Loucy (cell line): ENCODE measurements at regions not wholly inside any gene's neighbourhood (a gene's known extent, or its start where the extent isn't known, plus 50 kb on each side); places are given as distances from the start of the nearest gene placed in this dataset.

ENCODE experiments used
- H2AFZ ChIP-seq: fragments of 200-600 bp; sonication (generic); 2 replicates; pipeline ENCODE4 v1.6.0; 2016; ENCODE audit warnings: antibody characterized with exemption, mild to moderate bottlenecking, low read length, moderate library complexity
- H3F3A ChIP-seq: fragments of 200-600 bp; 2 replicates; pipeline ENCODE4 v1.6.0; 2016; ENCODE audit warnings: antibody characterized with exemption, low read depth, mild to moderate bottlenecking
- H3K27me3 ChIP-seq: fragments of 200-600 bp; sonication (generic); 2 replicates; pipeline ENCODE4 v1.6.1; 2014; ENCODE audit warnings: low read length, mild to moderate bottlenecking; ENCODE audit not compliant: insufficient read depth, poor library complexity, severe bottlenecking
- H3K36me3 ChIP-seq: fragments of 200-600 bp; sonication (generic); 2 replicates; pipeline ENCODE4 v1.6.1; 2016; ENCODE audit warnings: low read length; ENCODE audit not compliant: insufficient read depth
- H3K4me1 ChIP-seq: fragments of 200-600 bp; sonication (generic); 2 replicates; pipeline ENCODE4 v1.5.1; 2014; ENCODE audit warnings: low read length, mild to moderate bottlenecking; ENCODE audit not compliant: insufficient read depth, poor library complexity, severe bottlenecking
- H3K4me2 ChIP-seq: fragments of 200-600 bp; sonication (generic); 2 replicates; pipeline ENCODE4 v1.6.0; 2014; ENCODE audit warnings: antibody characterized with exemption, low read length, low read depth, mild to moderate bottlenecking; ENCODE audit not compliant: poor library complexity, severe bottlenecking
- H3K4me3 ChIP-seq: fragments of 200-600 bp; sonication (generic); 2 replicates; pipeline ENCODE4 v1.5.1; 2014; ENCODE audit warnings: low read length, mild to moderate bottlenecking, mixed read lengths; ENCODE audit not compliant: poor library complexity, severe bottlenecking
- H3K79me2 ChIP-seq: fragments of 200-600 bp; sonication (generic); 2 replicates; pipeline ENCODE4 v1.6.1; 2014; ENCODE audit warnings: low read length; ENCODE audit not compliant: insufficient read depth
- H3K9ac ChIP-seq: fragments of 200-600 bp; sonication (generic); 2 replicates; pipeline ENCODE4 v1.6.0; 2014; ENCODE audit warnings: mild to moderate bottlenecking, low read depth, low read length, moderate library complexity; ENCODE audit not compliant: poor library complexity, severe bottlenecking
- H3K9me2 ChIP-seq: fragments of 200-600 bp; sonication (generic); replicated peaks from 2 replicates; pipeline ENCODE4 v1.6.1; 2016; ENCODE audit warnings: low read depth, low read length, mixed read lengths
- H3K9me3 ChIP-seq: fragments of 200-600 bp; sonication (generic); 2 replicates; pipeline ENCODE4 v1.6.1; 2014; ENCODE audit warnings: mild to moderate bottlenecking, antibody characterized with exemption, low read length, low read depth; ENCODE audit not compliant: insufficient read depth
- H4K20me1 ChIP-seq: fragments of 200-600 bp; sonication (generic); 2 replicates; pipeline ENCODE4 v1.6.0; 2014; ENCODE audit warnings: antibody characterized with exemption, low read length, mild to moderate bottlenecking; ENCODE audit not compliant: insufficient read depth, poor library complexity, severe bottlenecking
- EZH2phosphoT487 ChIP-seq: fragments of 200-600 bp; IDR thresholded peaks from 2 replicates; pipeline ENCODE4 v1.6.1; 2018; ENCODE audit warnings: antibody characterized with exemption, mild to moderate bottlenecking, moderate library complexity, borderline replicate concordance
- TF ChIP-seq, protein P1 (sequence below): fragments of 200-600 bp; sonication (generic); conservative IDR thresholded peaks from 2 replicates; pipeline ENCODE4 v1.5.1; 2014; ENCODE audit warnings: mild to moderate bottlenecking, antibody characterized with exemption, low read length

- no peak overlapping the region for H3K4me2 ChIP-seq
- no peaks in the 10 kb centered on the region for H3K4me1 ChIP-seq
- TF ChIP-seq EZH2phosphoT487 = no peak
- TF ChIP-seq, protein P1, sequence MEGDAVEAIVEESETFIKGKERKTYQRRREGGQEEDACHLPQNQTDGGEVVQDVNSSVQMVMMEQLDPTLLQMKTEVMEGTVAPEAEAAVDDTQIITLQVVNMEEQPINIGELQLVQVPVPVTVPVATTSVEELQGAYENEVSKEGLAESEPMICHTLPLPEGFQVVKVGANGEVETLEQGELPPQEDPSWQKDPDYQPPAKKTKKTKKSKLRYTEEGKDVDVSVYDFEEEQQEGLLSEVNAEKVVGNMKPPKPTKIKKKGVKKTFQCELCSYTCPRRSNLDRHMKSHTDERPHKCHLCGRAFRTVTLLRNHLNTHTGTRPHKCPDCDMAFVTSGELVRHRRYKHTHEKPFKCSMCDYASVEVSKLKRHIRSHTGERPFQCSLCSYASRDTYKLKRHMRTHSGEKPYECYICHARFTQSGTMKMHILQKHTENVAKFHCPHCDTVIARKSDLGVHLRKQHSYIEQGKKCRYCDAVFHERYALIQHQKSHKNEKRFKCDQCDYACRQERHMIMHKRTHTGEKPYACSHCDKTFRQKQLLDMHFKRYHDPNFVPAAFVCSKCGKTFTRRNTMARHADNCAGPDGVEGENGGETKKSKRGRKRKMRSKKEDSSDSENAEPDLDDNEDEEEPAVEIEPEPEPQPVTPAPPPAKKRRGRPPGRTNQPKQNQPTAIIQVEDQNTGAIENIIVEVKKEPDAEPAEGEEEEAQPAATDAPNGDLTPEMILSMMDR = no peak
- no peaks in the 10 kb centered on the region for H3K36me3 ChIP-seq
- H3K4me3 ChIP-seq = no peak overlapping the region
- no peaks in the 10 kb centered on the region for H4K20me1 ChIP-seq
- no peak overlapping the region for H3K9ac ChIP-seq
- H3F3A ChIP-seq = no peaks in the 10 kb centered on the region
- H3K79me2 ChIP-seq = no peaks in the 10 kb centered on the region
- no peak overlapping the region for H2AFZ ChIP-seq
- no peaks in the 10 kb centered on the region for H3K27me3 ChIP-seq
- H3K9me3 ChIP-seq = no peaks in the 10 kb centered on the region
- H3K9me2 ChIP-seq = no peaks in the 10 kb centered on the region
Measured at GRCh38 chr17:5740937-5741336, 156.6 kb upstream of the NLRP1 start.

DNA sequence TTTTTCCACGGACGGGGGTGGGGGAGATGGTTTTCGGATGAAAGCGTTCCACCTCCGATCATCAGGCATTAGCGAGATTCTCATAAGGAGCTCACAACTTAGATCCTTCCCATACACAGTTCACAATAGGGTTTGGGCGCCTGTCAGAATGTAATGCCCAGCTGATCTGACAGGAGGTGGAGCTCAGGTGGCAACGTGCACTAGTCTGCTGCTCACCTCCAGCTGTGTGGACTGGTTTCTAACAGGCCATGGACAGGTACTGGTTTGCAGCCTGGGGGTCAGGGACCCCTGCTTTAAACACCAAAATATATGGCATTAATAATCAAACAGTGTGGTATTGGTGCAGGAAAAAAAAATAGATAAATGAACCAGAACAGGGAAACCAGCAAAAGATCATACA is 157.5 kb upstream of the NLRP1 start:
- no peak overlapping the region for H2AFZ ChIP-seq
- H3K79me2 ChIP-seq = no peaks in the 10 kb centered on the region
- no peak overlapping the region for H3K4me2 ChIP-seq
- no peaks in the 10 kb centered on the region for H3K4me1 ChIP-seq
- no peaks in the 10 kb centered on the region for H4K20me1 ChIP-seq
- H3K27me3 ChIP-seq = no peaks in the 10 kb centered on the region
- H3K9me2 ChIP-seq = no peaks in the 10 kb centered on the region
- H3K4me3 ChIP-seq = no peak overlapping the region
- no peaks in the 10 kb centered on the region for H3F3A ChIP-seq
- H3K9me3 ChIP-seq = no peaks in the 10 kb centered on the region
- no peaks in the 10 kb centered on the region for H3K36me3 ChIP-seq
- no peak overlapping the region for H3K9ac ChIP-seq
- no peak for TF ChIP-seq EZH2phosphoT487
- TF ChIP-seq, protein P1 = no peak

DNA sequence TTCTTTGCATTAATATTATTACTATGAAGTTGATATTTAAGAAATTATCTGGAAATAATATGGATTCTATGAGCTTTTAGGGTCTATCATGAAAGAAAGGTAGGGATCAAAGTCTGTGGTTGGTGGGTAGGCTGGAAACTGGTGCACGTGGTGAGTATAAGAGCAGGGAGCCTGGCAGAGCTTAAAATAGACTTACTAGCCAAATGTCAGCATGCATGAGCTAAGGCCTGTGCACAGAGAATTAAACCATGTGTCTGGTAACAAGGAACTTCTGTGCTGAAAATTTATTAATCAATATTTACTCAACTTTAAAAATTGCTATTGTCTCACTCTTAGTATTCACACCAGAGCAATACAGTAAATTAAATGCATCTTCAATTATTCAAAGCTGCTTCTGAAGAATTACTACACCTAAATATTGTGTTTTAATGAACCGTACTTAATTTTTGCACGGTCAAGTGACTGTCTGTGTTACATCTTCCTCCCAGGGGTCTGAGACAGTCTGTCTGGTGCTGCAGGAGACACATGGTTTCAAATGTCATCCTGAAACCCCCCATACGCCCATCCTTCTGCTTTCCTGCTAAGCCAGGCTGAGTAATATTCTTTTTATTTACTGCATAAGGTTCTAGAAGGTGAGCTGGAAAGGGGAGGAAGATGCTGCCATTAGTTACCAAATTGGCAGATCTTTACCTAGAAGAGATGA is 161.0 kb upstream of the NLRP1 start:
- Histone ChIP-seq H4K20me1 (no peaks in the 10 kb centered on the region), H3K9me2 (no peaks in the 10 kb centered on the region), H2AFZ (no peak overlapping the region), H3K27me3 (no peaks in the 10 kb centered on the region), H3K4me1 (no peaks in the 10 kb centered on the region), H3K9me3 (no peaks in the 10 kb centered on the region), H3K4me2 (no peak overlapping the region), H3F3A (no peaks in the 10 kb centered on the region), H3K9ac (no peak overlapping the region), H3K36me3 (no peaks in the 10 kb centered on the region), H3K4me3 (no peak overlapping the region), H3K79me2 (no peaks in the 10 kb centered on the region)
- TF ChIP-seq EZH2phosphoT487 = no peak
- TF ChIP-seq, protein P1 = no peak
